ENCODE measurements at regions not wholly inside any gene's neighbourhood (a gene's known extent, or its start where the extent isn't known, plus 50 kb on each side); places are given as distances from the start of the nearest gene placed in this dataset.

DNA sequence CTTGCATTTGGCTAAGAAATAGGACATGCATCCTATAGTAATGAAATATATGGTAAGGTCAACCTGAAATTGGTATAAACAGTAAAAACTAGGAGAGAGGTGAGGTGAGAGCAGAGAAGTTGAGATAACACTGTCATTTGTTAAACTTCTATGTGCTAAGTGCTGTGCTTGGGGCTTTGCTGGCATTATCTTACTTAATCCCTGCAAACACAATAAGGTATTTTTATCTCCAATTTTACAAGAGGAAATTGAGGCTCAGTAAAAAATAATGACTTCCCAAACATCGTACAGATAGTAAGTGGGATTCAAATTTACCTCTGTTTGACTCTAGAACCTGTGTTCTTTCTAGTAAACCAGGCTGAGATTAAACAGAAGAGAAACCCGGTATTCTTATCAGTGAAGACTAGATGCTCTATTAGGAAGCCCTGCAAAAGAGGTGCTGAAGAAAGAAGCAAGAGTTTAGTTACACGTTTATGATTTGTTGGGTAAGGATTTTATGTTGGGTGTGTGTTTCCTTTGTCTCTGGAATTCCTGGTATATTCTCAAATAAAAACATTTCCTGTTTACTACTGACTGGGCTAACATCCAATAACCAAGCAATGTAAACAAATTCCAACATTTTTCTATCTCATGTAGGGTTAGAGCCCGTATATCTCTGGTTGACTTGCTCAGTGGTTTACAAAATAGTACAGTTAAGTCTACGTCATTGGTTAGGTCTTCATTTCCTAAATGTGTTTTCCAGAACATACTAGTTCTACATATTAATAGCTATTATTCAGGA is 137.3 kb upstream of the FNDC3A start:
- TF ChIP-seq, protein P1, sequence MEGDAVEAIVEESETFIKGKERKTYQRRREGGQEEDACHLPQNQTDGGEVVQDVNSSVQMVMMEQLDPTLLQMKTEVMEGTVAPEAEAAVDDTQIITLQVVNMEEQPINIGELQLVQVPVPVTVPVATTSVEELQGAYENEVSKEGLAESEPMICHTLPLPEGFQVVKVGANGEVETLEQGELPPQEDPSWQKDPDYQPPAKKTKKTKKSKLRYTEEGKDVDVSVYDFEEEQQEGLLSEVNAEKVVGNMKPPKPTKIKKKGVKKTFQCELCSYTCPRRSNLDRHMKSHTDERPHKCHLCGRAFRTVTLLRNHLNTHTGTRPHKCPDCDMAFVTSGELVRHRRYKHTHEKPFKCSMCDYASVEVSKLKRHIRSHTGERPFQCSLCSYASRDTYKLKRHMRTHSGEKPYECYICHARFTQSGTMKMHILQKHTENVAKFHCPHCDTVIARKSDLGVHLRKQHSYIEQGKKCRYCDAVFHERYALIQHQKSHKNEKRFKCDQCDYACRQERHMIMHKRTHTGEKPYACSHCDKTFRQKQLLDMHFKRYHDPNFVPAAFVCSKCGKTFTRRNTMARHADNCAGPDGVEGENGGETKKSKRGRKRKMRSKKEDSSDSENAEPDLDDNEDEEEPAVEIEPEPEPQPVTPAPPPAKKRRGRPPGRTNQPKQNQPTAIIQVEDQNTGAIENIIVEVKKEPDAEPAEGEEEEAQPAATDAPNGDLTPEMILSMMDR (IDR thresholded peaks at IDR 0.05; ENCODE audit: borderline replicate concordance, extremely low read depth, low read length, poor library complexity, severe bottlenecking): no peak
- no peak for TF ChIP-seq EZH2 (IDR thresholded peaks at IDR 0.05; ENCODE audit: borderline replicate concordance, low read depth, low read length, severe bottlenecking)
